HG03342 (cell line): ENCODE measurements at regions not wholly inside any gene's neighbourhood (a gene's known extent, or its start where the extent isn't known, plus 50 kb on each side); places are given as distances from the start of the nearest gene placed in this dataset.
"Not testable (repeated sequence)": the region's sequence is repeated elsewhere in the genome, so short reads cannot be mapped to it uniquely, and the experiment has no call there.

Source experiments
- ATAC-seq: cut with Tn5 transposase; IDR thresholded peaks from one replicate; pipeline ENCODE4 v1.9.1; 2021; ENCODE audit warnings: mild to moderate bottlenecking, moderate library complexity; ENCODE audit not compliant: unreplicated experiment

DNA sequence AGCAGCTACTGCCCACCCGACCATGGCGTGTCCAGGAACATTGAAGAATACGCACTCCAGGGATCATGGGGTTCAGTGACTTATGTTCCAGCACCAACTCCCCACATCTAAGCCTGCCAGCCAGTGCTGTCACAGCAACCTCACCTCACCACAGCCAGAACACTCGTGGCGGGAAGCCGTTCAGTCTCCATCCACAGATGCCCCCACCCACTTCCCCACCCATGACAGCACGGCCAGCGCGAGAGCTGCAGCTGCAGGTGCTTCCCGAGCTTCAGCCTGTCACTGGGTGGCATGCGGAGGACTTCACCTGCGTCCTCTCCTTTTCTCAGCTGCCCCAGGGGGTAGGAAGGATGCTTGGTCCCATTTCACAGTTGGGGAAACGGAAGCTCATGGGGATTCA lies 50.3 kb downstream of the RBFOX3 start:
- ATAC-seq = no peak

DNA sequence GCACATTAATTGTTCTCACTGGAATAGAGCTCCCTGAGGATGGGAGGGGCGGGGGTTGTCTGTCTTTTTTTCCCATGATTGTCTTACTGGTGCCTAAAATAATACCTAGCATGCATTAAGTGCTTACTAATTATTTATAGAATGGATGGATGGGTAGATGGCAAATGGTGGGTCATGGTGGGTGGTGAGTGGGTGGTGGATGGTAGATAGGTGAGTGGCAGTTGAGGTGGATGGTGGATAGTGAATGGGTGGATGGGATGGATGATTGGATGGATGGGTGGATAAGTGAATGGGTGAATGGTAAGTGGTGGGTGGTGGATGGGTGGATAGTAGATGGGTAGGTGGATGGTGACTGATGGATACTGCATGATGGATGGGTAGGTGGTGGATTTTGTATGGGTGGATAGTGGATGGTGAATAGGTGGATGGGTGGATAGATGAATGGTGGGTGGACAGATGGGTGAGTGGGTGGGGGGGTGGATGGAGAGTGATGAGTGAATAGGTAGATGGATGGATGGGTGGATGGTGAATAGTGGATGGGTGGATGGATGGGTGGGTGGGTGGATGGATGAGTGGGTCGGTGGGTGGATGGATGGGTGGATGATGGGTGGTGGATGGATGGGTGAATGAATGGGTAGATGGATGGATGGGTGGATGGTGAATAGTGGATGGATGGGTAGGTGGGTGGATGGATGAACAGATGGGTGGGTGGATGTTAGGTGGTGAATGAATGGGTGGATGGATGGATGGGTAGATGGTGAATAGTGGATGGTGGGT lies 51.6 kb downstream of the RBFOX3 start:
- ATAC-seq = no peak

DNA sequence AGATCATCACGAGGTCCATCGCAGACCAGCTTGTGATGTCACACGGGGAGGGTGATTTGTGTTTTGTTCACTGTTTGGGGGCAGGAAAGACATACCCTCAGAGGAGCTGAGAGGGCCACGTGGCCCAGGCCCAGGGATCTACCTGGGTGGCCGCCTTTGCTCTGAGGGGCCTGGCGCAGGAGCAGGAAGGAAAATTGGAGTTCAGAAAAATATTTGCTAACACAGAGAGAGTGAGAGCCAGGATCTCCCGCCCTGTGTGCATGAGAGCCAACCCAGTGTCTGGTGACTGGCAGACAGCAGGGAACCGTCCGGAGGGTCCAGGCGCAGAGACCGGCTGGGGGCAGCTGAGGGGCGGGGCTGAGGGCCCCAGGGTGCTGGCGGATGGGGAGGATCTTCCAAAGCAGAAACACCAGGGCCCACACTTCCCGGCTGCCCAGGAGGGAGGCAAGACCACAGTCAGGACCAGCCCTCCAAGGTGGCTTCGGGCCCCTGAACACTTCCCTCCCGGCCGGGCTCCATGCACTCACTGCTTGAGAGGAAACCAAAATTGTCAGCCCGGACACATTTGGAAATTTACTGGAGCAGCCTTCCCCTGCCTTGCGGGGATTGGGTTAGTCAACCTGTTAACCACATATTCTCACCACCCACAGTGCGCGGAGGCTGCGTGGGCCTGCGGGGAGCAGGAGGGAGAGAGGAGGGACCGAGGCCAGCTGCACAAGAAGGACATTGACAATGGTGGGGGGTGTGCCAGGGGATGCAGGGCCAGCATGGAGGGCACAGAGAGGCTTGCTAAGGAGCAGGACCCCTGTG lies 52.6 kb downstream of the RBFOX3 start:
- no peak for ATAC-seq

DNA sequence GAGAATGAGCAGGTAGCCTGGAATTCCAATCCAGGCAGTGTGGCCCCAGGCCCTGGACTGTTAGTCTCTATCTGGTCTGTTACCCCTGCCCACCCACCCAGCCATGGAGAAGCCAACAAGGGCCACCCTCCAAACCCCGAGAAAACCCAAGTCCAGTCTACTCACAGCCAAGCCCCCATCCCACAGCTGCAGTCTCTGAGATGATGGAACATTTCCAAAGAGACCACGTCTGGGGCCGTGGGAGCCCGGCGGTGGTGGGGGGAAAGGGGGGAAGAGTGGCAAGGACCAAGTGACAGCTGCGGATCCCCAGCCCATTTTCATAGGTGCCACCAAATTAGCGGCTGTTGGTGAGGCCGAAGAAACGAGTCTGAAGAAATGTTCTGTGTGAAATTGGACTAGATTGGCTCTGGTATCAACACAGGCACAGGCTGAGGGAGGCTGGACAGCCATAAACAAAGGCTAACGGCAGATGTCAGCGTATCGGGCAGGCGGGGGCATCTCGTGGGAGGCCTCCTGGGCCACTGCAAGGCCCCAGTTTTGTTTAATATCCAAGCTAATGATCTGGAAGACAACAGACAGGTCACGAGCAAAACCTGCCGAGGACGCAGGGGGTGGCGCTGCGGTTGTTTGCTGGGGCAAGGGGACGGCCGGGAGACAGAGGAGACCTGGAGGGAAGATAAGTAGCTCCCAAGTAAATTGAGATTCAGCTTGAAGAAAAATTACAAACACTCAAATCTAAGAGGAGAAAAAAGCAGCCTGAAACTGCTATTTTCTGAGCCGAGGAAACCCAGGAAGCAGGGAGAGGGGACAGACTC lies 53.4 kb downstream of the RBFOX3 start:
- ATAC-seq = no peak

DNA sequence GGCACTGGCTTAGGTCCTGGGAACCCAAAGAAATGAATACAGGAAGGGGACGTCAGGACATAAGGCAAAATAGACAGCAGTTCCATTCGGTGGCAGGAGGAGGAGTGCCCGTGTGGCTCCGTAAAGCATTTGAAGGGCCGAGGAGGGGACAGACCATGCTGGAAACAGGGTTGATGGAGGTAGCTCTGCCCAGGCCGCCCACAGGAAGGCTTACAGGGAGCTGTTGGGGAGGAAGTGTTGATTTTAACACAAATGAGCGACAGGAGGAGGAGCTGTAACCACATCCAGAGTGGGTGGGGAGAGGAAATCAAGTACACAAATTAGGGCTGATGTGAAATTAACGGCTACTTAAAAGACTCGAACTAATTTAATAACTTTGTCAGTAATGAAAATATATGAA lies 54.6 kb downstream of the RBFOX3 start:
- ATAC-seq = no peak

DNA sequence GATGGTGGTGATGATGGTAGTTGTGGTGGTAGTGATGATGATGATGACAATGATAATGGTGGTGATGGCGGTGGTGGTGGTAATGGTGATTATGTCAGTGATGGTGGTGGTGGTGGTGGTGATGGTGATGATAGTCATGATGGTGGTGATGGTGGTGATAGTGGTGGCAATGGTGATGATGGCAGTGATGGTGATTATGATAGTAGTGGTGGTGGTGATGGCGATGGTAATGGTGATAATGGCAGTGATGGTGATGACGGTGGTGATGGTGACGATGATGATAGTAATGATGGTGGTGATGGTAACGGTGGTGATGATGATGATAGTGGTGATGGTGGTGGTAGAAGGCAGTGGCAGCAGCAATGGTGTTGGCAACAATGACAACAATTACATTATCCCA lies 55.3 kb downstream of the RBFOX3 start:
- no peak for ATAC-seq

DNA sequence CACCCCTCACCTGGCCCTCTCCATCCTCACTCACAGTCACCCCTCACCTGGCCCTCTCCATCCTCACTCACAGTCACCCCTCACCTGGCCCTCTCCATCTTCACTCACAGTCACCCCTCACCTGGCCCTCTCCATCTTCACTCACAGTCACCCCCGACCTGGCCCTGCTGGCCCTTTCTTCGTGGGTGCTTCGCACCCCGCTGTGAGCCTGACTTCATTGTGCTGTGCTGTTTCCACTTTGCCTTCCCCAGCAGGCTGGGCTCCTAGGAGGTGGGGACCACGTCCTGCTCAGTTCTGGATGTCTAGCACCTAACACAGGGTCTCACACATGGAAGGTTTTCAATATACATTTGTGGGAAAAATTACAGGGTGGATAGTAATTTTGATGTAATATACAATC lies 56.5 kb downstream of the RBFOX3 start:
- ATAC-seq = not testable (repeated sequence)

DNA sequence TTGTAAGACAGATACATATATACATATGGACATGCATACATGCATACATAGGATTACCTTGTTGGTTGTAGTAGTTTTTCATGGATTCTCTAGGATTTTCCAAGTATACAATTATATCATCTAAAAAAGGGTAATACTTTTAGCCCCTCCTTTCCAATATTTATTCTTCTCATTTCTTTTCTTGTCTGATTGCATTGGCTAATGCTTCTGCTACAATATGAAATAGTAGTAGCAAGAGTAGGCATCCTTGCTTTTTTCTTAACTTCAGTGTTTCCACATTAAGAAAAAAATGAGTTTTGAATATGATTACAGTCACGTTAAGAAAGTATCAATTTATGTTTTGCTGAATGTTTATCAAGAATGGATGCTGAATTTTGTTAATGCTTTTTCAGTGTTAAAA lies 58.0 kb downstream of the RBFOX3 start:
- no peak for ATAC-seq

DNA sequence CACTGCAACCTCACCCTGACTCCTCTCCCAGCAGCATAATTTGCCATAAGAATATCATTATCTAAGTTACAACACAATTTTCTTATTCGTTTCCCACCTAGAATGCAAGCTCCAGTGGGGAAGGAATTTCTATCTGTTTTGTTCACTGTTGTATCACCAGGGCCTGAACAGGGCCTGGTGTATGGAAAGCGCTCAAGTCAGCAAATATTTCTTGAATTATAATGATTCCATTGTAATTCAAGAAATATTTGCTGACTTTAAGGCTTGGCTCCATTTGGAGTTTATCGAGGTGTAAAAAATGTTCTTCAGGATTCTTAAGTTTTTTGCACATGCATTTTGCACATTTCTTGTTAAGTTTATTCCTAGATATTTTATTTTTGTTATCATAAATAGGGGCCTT lies 58.4 kb downstream of the RBFOX3 start:
- ATAC-seq = no peak

DNA sequence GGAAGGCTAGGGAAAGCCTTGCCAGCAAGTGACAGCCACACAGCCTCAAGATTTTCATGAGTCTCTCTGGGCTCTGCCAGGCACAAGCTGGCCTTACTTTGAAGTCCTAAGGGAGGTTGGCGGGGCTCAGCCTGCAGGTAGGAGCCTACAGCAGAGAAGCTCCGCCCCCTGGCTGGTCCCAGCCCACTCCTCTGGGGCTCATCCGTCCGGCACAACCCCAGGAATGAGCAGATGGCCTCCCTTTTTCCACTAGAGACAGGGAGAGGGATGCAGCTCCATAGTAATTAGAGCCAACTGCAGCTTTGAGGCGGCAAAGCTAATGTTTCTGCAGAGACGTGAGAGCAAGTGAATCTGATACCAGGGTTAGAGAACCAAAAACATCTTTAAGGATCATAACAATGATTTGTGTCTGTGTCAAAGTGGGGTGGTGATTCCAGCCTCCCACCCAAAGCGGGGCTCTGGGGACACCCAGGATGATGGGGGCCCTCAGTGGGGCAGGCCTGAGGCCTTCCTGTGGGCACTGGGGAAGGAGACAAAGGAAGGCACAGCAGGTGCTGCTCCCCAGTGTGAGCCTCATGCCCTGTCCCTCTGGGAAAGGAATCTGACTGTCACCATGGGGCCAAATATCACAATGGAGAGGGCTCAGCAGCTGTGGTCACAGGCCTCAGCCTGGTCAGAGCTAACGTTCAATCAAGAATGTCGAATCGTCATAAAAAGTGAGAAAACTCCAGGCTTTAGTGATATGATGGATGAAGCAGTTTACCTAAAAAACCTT lies 61.5 kb downstream of the RBFOX3 start:
- no peak for ATAC-seq

DNA sequence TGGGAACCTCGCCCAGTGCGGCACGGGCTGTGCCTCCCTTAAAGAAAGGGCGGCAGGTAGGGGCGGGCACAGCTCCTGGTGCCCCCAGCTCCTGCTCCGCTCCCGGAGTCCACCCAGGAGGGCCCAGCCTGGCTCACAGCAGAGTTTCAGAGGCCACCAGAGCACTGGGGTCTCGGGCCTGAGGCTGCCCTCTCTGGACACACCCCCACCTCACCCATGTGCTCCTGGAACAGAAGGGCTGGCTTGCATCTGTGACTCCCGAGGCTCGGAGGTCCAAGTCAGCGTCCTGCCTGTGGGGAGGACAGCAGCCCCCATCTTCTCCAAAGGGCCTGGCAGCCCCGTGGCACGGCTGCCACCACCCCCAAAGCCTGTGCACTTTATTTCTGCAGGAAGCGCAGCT lies 62.7 kb downstream of the RBFOX3 start:
- ATAC-seq = no peak

DNA sequence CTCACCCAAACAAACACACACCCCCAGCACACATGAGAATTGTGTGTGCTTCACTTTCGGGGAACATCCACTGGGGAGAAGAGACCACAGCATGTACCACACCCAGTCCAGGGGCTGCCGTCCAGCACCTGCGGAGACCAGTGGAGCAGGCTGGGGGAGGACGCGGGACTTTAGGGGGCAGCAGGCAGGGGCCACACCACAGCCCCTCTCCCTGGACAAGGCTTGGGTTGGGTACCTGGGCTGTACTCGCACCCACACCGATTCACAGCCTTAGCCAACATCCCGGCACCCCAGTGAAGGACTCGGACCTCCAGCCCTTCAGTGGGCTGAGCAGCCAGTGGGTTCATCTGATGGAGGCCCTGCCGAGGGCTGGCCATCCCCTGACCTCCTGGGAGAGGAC lies 63.3 kb downstream of the RBFOX3 start:
- ATAC-seq = no peak

DNA sequence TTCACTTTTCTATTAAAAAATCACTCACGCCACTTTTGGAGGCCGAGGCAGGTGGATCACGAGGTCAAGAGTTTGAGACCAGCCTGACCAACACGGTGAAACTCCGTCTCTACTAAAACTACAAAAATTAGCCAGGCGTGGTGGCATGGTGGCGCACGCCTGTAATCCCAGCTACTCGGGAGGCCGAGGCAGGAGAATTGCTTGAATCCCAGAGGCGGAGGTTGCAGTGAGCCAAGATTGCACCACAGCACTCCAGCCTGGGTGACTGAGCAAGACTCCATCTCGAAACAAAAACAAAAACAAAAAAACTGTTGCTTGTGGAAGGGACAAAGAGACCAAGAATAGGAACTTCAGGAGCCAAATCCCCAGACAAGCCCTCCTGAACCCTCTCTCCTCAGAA lies 63.7 kb downstream of the RBFOX3 start:
- not testable (repeated sequence) for ATAC-seq

DNA sequence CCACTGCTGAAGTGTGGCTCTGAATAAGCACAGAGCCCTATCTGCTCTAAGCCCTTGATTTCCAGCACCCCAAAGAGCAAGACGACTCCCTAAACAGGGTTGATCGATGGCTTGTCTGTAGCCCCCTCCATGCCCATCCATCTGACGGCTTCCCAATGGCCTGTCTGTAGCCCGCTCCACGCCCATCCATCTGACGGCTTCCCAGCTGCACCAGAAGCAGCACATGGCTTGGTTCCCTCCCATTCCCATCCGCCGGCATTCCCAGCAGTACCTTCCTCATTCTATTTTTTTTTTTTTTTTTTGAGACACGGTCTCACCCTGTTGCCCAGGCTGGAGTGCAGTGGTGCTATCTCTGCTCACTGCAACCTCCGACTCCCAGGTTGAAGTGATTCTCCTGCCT lies 64.5 kb downstream of the RBFOX3 start:
- no peak for ATAC-seq

DNA sequence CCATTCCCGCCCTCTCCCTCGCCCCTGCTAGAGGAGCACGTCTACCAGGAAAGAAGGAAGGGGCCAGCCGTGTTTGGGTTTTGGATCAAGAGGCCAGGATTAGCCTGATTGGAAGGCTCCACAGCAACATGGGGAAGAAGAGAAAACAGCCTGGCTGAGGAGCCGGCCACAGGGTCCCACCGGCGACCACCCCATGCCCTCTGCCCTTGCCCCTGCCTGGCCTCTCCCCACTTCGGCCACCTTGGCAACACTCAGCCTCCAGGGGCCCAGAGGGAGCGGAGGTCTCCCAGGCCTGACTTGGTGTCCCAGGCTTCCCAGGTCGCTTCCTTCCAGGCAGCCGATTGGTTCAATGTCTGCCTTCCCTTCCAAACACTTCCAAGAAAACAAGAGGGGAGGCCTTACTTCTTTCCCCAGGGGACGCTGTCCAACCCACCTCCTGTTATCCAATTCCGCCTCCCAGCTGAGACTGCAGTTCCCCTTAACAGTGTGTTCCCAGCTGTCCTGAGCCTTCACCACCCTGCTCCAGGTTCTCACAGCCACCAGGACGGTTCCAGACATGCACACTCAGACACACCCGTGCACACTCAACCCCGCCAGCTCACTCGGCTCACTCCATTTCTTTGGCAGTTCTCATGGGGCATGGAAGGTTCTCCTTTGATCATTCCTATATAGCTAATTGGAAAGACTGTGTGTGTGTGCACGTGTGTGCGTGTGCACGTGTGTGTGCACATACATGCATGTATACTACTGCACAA lies 65.4 kb downstream of the RBFOX3 start:
- ATAC-seq = no peak

DNA sequence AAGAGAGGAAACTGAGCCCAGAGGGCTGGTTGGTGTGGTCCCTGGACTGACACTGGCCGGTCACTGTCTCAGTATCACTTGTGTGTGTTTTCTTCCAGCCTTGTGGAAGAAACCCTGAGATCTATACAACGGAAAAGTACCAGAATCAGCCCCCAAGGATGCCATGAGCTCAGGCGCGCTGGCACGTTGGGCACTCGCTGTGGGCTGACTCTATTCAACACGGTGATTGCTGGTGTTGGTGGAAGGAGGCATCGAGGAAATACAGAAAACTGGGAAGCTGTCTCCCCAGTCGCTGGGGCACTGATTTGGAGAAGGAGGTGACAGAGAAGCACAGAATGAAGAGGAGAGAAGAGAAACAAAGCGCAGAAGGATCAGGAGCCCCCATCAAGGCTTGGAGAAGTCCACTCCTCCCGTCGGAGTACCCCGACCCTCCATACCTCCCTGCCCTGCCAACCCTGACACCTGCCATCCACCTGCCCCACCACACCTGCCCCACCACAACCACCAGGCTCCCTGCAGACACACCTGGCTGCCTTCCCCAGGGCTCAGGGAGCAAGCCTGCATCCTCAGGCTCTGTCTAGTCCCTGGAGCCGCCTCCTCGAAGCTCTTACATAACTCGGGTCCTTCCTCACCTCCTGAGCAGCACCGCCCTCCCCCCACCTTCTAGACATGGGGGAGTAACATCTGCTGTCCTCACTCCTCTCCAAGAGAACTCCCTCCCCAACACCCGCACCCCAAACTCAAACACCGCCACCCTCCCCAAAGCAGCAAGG lies 66.5 kb downstream of the RBFOX3 start:
- ATAC-seq = no peak

DNA sequence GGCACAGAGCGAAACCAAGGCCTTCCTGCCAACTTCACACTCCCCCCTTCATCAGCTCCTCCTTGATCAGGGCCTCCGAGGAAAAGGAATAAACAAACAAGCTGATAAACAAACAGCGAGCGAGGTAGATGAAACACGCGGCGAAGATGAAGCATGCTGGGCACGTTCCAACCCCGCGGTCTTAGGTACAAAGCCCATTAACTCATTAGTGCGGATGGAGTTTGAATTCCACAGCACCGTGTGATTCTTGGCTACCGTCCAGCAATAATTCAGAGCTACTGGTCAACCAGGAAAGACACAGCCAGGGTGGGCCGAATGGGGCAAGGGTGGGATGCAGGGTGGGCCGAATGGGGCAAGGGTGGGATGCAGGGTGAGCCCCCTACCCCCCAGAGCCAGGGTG lies 67.3 kb downstream of the RBFOX3 start:
- no peak for ATAC-seq

DNA sequence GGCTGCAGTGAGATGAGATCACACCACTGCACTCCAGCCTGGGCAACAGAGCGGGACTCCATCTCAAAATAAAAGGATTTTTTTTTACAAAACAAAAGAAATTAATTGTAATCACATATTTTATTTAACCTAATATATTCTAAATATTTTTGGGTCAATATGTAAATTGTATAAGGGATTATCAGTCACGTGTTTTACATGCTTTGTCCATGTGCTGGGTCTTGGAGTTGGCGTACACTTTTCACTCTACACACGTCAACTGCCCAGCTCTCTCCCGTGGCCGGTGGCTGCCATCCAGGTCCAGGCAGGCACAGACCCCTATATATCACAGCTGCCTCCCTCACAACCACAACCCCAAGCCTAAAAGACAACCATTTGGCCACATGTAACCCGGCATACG lies 68.1 kb downstream of the RBFOX3 start:
- no peak for ATAC-seq
